IMR-90 (cell line): ENCODE measurements at regions not wholly inside any gene's neighbourhood (a gene's known extent, or its start where the extent isn't known, plus 50 kb on each side); places are given as distances from the start of the nearest gene placed in this dataset.

Source experiments
- ATAC-seq: fragments of 200-7000 bp; cut with Tn5 transposase; 2 replicates; pipeline ENCODE4 v1.9.1; 2020; ENCODE audit warnings: low read depth, mild to moderate bottlenecking, moderate library complexity
- BruUV-seq: library from RNA; stranded (reverse); fragments of 400-500 nt; replicated peaks from 2 replicates; lab custom pipeline; 2021; lab: Mats Ljungman, UMichigan
- CTCF ChIA-PET: fragments of 300-600 bp; formaldehyde crosslinking; extraction: SDS; loops from one replicate; lab custom pipeline; 2021; ENCODE audit warnings: antibody characterized with exemption; lab: Yijun Ruan, JAX
- POLR2A ChIA-PET: fragments of 300-600 bp; sonication (Branson Sonifier 250); formaldehyde crosslinking; loops from one replicate; lab custom pipeline; 2022; ENCODE audit warnings: antibody characterized with exemption; ENCODE audit not compliant: unreplicated experiment; lab: Charles Lee
- DNase-seq: peaks from one replicate; pipeline ENCODE4 v3.0.0; 2013
- H2AFZ ChIP-seq: replicated peaks from 2 replicates; pipeline ENCODE3; 2013; ENCODE audit warnings: low read length, mild to moderate bottlenecking; ENCODE audit not compliant: poor library complexity
- H2AK5ac ChIP-seq: 2 replicates; pipeline ENCODE4 v1.6.1; 2013; ENCODE audit warnings: low read depth, low read length, inconsistent platforms
- H2AK9ac ChIP-seq: replicated peaks from 2 replicates; pipeline ENCODE3; 2013; ENCODE audit warnings: mild to moderate bottlenecking, low read depth, low read length, moderate library complexity; ENCODE audit not compliant: poor library complexity
- H2BK120ac ChIP-seq: 2 replicates; pipeline ENCODE4 v1.6.1; 2013; ENCODE audit warnings: low read depth, low read length, inconsistent platforms
- H2BK15ac ChIP-seq: 3 replicates; pipeline ENCODE4 v1.6.1; 2013; ENCODE audit warnings: low read depth, low read length, inconsistent platforms
- H2BK20ac ChIP-seq: 2 replicates; pipeline ENCODE4 v1.6.1; 2013; ENCODE audit warnings: low read depth, mild to moderate bottlenecking, inconsistent platforms, low read length, moderate library complexity
- H2BK5ac ChIP-seq: 2 replicates; pipeline ENCODE4 v1.6.1; 2013; ENCODE audit warnings: mild to moderate bottlenecking, low read depth, low read length, inconsistent platforms; ENCODE audit not compliant: poor library complexity, severe bottlenecking
- H3K14ac ChIP-seq: replicated peaks from 2 replicates; pipeline ENCODE4 v1.6.1; 2013; ENCODE audit warnings: low read depth, low read length, inconsistent platforms
- H3K18ac ChIP-seq: 2 replicates; pipeline ENCODE4 v1.6.1; 2013; ENCODE audit warnings: low read depth, low read length, control low read depth
- H3K23ac ChIP-seq: 2 replicates; pipeline ENCODE4 v1.6.1; 2013; ENCODE audit warnings: low read depth, low read length, inconsistent platforms
- H3K27ac ChIP-seq: 2 replicates; pipeline ENCODE4 v1.5.1; 2013; ENCODE audit warnings: mild to moderate bottlenecking, control low read depth, low read length; ENCODE audit not compliant: insufficient read depth
- H3K27me3 ChIP-seq: 2 replicates; pipeline ENCODE4 v1.6.1; 2013; ENCODE audit warnings: low read length; ENCODE audit not compliant: control insufficient read depth, insufficient read depth
- H3K36me3 ChIP-seq: 2 replicates; pipeline ENCODE4 v1.6.1; 2013; ENCODE audit warnings: low read length, mixed read lengths; ENCODE audit not compliant: control insufficient read depth, insufficient read depth
- H3K4ac ChIP-seq: 2 replicates; pipeline ENCODE4 v1.6.1; 2013; ENCODE audit warnings: low read depth, low read length, inconsistent platforms
- H3K4me1 ChIP-seq: 2 replicates; pipeline ENCODE4 v1.6.1; 2013; ENCODE audit warnings: low read length, mixed read lengths; ENCODE audit not compliant: control insufficient read depth, insufficient read depth
- H3K4me2 ChIP-seq: 2 replicates; pipeline ENCODE4 v1.6.1; 2013; ENCODE audit warnings: low read depth, mild to moderate bottlenecking, control low read depth, low read length, moderate library complexity
- H3K4me3 ChIP-seq: 2 replicates; pipeline ENCODE4 v1.5.1; 2013; ENCODE audit warnings: low read depth, mild to moderate bottlenecking, control low read depth, low read length, moderate library complexity; ENCODE audit not compliant: insufficient read depth
- H3K56ac ChIP-seq: 2 replicates; pipeline ENCODE4 v1.6.1; 2013; ENCODE audit warnings: low read length, inconsistent platforms; ENCODE audit not compliant: insufficient read depth; ENCODE audit errors: extremely low read depth
- H3K79me1 ChIP-seq, 2 experiments: 2 replicates each; pipeline ENCODE4 v1.6.1; 2013; ENCODE audit warnings: low read length in 2 of 2, inconsistent platforms in 1 of 2, low read depth in 1 of 2
- H3K9ac ChIP-seq: 2 replicates; pipeline ENCODE4 v1.6.1; 2013; ENCODE audit warnings: low read depth, low read length, control low read depth
- H3K9me1 ChIP-seq: 2 replicates; pipeline ENCODE4 v1.6.1; 2013; ENCODE audit warnings: low read length, inconsistent platforms; ENCODE audit not compliant: insufficient read depth
- H3K9me3 ChIP-seq: 2 replicates; pipeline ENCODE4 v1.6.1; 2013; ENCODE audit warnings: low read length; ENCODE audit not compliant: control insufficient read depth, insufficient read depth
- H4K20me1 ChIP-seq: 2 replicates; pipeline ENCODE4 v1.6.1; 2013; ENCODE audit warnings: low read length, inconsistent platforms; ENCODE audit not compliant: insufficient read depth
- H4K5ac ChIP-seq: 2 replicates; pipeline ENCODE4 v1.6.1; 2013; ENCODE audit warnings: mild to moderate bottlenecking, low read depth, low read length, control low read depth
- H4K8ac ChIP-seq, 2 experiments: 2 replicates each; pipeline ENCODE4 v1.6.1; 2013; ENCODE audit warnings: low read depth in 2 of 2, low read length in 2 of 2, control low read depth in 1 of 2, inconsistent platforms in 1 of 2
- H4K91ac ChIP-seq: 2 replicates; pipeline ENCODE4 v1.6.1; 2013; ENCODE audit warnings: low read depth, low read length, inconsistent platforms; ENCODE audit not compliant: insufficient read depth
- BHLHE40 ChIP-seq: fragments of 150-350 bp; IDR thresholded peaks from 2 replicates; pipeline ENCODE4 v1.6.1; 2016; ENCODE audit warnings: mild to moderate bottlenecking, low read depth, low read length
- CHD1 ChIP-seq: IDR thresholded peaks from 2 replicates; pipeline ENCODE4 v1.6.1; 2012; ENCODE audit warnings: low read depth, low read length, improper control_type of control experiment
- MAFK ChIP-seq: IDR thresholded peaks from 2 replicates; pipeline ENCODE4 v1.6.1; 2012; ENCODE audit warnings: low read depth, low read length, improper control_type of control experiment
- MAZ ChIP-seq: IDR thresholded peaks from 2 replicates; pipeline ENCODE4 v1.6.1; 2012; ENCODE audit warnings: low read depth, mild to moderate bottlenecking, low read length, improper control_type of control experiment, moderate library complexity, borderline replicate concordance
- MXI1 ChIP-seq: IDR thresholded peaks from 2 replicates; pipeline ENCODE4 v1.6.1; 2012; ENCODE audit warnings: low read depth, mild to moderate bottlenecking, low read length, moderate library complexity, borderline replicate concordance
- RAD21 ChIP-seq: IDR thresholded peaks from 2 replicates; pipeline ENCODE4 v1.6.1; 2012; ENCODE audit warnings: low read length, improper control_type of control experiment
- WGBS, 2 experiments: methylation state at CpG; one replicate each; pipeline versions ENCODE4 v1.1.5 to v1.1.7; 2013; ENCODE audit warnings: missing lambda C conversion rate in 2 of 2; ENCODE audit not compliant: insufficient read length in 1 of 2; ENCODE audit errors: extremely low coverage in 2 of 2; 5-methylcytosine and 5-hydroxymethylcytosine counted together
- dilution Hi-C: fragments of 300-500 bp; cut with HindIII; formaldehyde crosslinking; loops from one replicate; pipeline ENCODE4 v1.14.3; 2018; ENCODE audit warnings: low sequenced_read_pairs; ENCODE audit not compliant: unreplicated experiment
- in situ Hi-C: fragments of 300-500 bp; cut with MboI; formaldehyde crosslinking; loops from 3 replicates; pipeline ENCODE4 v1.14.3; 2019; ENCODE audit warnings: low sequenced_read_pairs, inconsistent platforms, mixed read lengths
- intact Hi-C: fragments of 100-400 bp; cut with micrococcal nuclease; formaldehyde crosslinking; loops from 2 replicates; pipeline ENCODE4 v1.10.0; 2022
- TF ChIP-seq, protein P1 (sequence below): fragments of 150-350 bp; IDR thresholded peaks from 2 replicates; pipeline ENCODE4 v1.6.1; 2016; ENCODE audit warnings: low read depth, mild to moderate bottlenecking, low read length, moderate library complexity, borderline replicate concordance
- TF ChIP-seq, protein P2 (sequence below): fragments of 150-350 bp; IDR thresholded peaks from 2 replicates; pipeline ENCODE4 v1.6.1; 2017; ENCODE audit warnings: mild to moderate bottlenecking, antibody characterized with exemption, low read length, low read depth

DNA sequence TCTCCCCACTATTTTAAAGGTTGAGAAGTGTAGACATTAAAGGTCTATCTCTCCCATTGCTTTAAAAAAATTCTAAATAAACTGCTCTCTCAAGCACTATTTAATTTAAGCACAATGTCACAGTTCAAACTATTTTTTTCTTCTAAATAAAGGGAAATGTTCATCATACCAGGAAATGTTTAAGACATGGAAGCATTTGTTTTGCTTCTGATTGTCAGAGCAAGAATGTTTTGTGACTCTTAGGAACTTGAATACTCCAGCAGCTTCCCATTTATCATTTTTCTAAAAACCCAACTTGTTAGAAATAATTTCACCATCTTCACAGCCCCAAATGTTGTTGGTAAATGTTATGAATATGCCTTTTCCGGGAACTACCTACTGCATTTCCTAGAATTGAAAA is 121.8 kb upstream of the NTF3 start:
- Histone ChIP-seq H3K27ac (no peak overlapping the region), H2BK5ac (no peak overlapping the region), H3K9ac (no peak overlapping the region), H3K4me1 (no peaks in the 10 kb centered on the region), H3K14ac (no peak overlapping the region), H3K27me3 (no peaks in the 10 kb centered on the region; the same call in 1 of the 2 replicates), H3K56ac (no peak overlapping the region), H4K8ac (no peak overlapping the region), H3K23ac (no peak overlapping the region), H2AFZ (no peak overlapping the region), H2BK15ac (no peak overlapping the region), H2BK20ac (no peak overlapping the region), H3K79me1 (no peaks in the 10 kb centered on the region), H4K20me1 (no peaks in the 10 kb centered on the region), H3K9me1 (no peaks in the 10 kb centered on the region; the same call in 1 of the 2 replicates), H4K91ac (no peak overlapping the region), H3K4ac (no peak overlapping the region), H3K4me2 (no peak overlapping the region), H3K9me3 (peaks cover 3% of the 10 kb centered on the region; the same call in 1 of the 2 replicates), H4K5ac (no peak overlapping the region), H3K36me3 (no peaks in the 10 kb centered on the region), H3K18ac (no peak overlapping the region), H3K4me3 (no peak overlapping the region), H2BK120ac (no peak overlapping the region), H2AK9ac (no peak overlapping the region), H2AK5ac (no peak overlapping the region)
- ChIA-PET POLR2A (no interaction called here), CTCF (no interaction called here)
- in situ Hi-C loops, result no loop called here
- TF ChIP-seq RAD21 (no peak), MAZ (no peak), MXI1 (no peak), BHLHE40 (no peak), MAFK (no peak), CHD1 (no peak)
- TF ChIP-seq, protein P1, sequence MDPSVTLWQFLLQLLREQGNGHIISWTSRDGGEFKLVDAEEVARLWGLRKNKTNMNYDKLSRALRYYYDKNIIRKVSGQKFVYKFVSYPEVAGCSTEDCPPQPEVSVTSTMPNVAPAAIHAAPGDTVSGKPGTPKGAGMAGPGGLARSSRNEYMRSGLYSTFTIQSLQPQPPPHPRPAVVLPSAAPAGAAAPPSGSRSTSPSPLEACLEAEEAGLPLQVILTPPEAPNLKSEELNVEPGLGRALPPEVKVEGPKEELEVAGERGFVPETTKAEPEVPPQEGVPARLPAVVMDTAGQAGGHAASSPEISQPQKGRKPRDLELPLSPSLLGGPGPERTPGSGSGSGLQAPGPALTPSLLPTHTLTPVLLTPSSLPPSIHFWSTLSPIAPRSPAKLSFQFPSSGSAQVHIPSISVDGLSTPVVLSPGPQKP, result no peak
- TF ChIP-seq, protein P2, sequence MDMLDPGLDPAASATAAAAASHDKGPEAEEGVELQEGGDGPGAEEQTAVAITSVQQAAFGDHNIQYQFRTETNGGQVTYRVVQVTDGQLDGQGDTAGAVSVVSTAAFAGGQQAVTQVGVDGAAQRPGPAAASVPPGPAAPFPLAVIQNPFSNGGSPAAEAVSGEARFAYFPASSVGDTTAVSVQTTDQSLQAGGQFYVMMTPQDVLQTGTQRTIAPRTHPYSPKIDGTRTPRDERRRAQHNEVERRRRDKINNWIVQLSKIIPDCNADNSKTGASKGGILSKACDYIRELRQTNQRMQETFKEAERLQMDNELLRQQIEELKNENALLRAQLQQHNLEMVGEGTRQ, result no peak
- ATAC-seq (no peak), DNase-seq (no peak)
- no TSS peak for BruUV-seq
- intact Hi-C loops, result no loop called here
- dilution Hi-C loops, result no loop called here
- WGBS, 2 experiments, result no CpG with 5 or more reads among the region's 1 CpG
